CD4-positive, alpha-beta T cell (primary cell): ENCODE measurements at regions not wholly inside any gene's neighbourhood (a gene's known extent, or its start where the extent isn't known, plus 50 kb on each side); places are given as distances from the start of the nearest gene placed in this dataset.
"Not testable (repeated sequence)": the region's sequence is repeated elsewhere in the genome, so short reads cannot be mapped to it uniquely, and the experiment has no call there.

ENCODE experiments used
- ATAC-seq: fragments of 200-7000 bp; cut with Tn5 transposase; one replicate; pipeline ENCODE4 v1.10.0; 2022; ENCODE audit warnings: mild to moderate bottlenecking; ENCODE audit not compliant: poor library complexity
- CTCF ChIA-PET: fragments of 350-600 bp; sonication (Branson Sonifier 250); formaldehyde crosslinking; loops from one replicate; lab custom pipeline; 2021; ENCODE audit warnings: antibody characterized with exemption, inconsistent platforms; lab: Charles Lee
- POLR2A ChIA-PET: fragments of 350-600 bp; sonication (Branson Sonifier 250); formaldehyde crosslinking; loops from one replicate; lab custom pipeline; 2021; ENCODE audit warnings: antibody characterized with exemption, inconsistent platforms; lab: Charles Lee
- DNase-seq, 14 experiments: peaks; one replicate each; pipeline ENCODE4 v3.0.0-alpha.2; 2013 to 2020; ENCODE audit warnings: mixed read lengths in 2 of 14
- H3K27ac ChIP-seq, 2 donors: one replicate each; pipeline versions ENCODE4 v1.5.1 to v1.7.0; 2013; ENCODE audit warnings: low read length in 2 of 2, low read depth in 1 of 2, mild to moderate bottlenecking in 1 of 2
- H3K27me3 ChIP-seq, 2 experiments: 1 replicate in 1 of 2; 2 replicates in 1 of 2; pipeline versions ENCODE4 v1.6.1 to v1.7.0; 2013; ENCODE audit warnings: low read length in 2 of 2, control low read depth in 1 of 2, mild to moderate bottlenecking in 1 of 2, moderate library complexity in 1 of 2; ENCODE audit not compliant: insufficient read depth in 2 of 2, control insufficient read depth in 1 of 2
- H3K36me3 ChIP-seq: one replicate; pipeline ENCODE4 v1.6.1; 2013; ENCODE audit warnings: low read length, control low read depth; ENCODE audit not compliant: insufficient read depth
- H3K4me1 ChIP-seq: one replicate; pipeline ENCODE4 v1.6.1; 2013; ENCODE audit warnings: low read length, control low read depth; ENCODE audit not compliant: insufficient read depth
- H3K4me3 ChIP-seq: one replicate; pipeline ENCODE4 v1.5.1; 2013; ENCODE audit warnings: mild to moderate bottlenecking, low read length, moderate library complexity
- H3K9me3 ChIP-seq, 2 experiments: 1 replicate in 1 of 2; 2 replicates in 1 of 2; pipeline versions ENCODE4 v1.6.1 to v1.7.0; 2013; ENCODE audit warnings: low read length in 2 of 2, mild to moderate bottlenecking in 2 of 2, control low read depth in 1 of 2, moderate library complexity in 1 of 2; ENCODE audit not compliant: control insufficient read depth in 1 of 2, insufficient read depth in 1 of 2
- H3K27ac Mint-ChIP-seq: one replicate; pipeline ENCODE4 v1.8.0; 2020; ENCODE audit warnings: mixed read lengths
- H3K27me3 Mint-ChIP-seq: one replicate; pipeline ENCODE4 v1.8.0; 2021; ENCODE audit warnings: mixed read lengths
- H3K36me3 Mint-ChIP-seq: one replicate; pipeline ENCODE4 v1.8.0; 2021; ENCODE audit warnings: low read depth, mixed read lengths
- H3K4me1 Mint-ChIP-seq: one replicate; pipeline ENCODE4 v1.8.0; 2021; ENCODE audit warnings: low read depth, mixed read lengths
- H3K4me3 Mint-ChIP-seq: one replicate; pipeline ENCODE4 v1.8.0; 2020; ENCODE audit warnings: mild to moderate bottlenecking, mixed read lengths
- H3K9me3 Mint-ChIP-seq: one replicate; pipeline ENCODE4 v1.8.0; 2020; ENCODE audit warnings: mixed read lengths
- CTCF ChIP-seq: fragments of 200-600 bp; IDR thresholded peaks from one replicate; pipeline ENCODE4 v1.8.0; 2022; ENCODE audit warnings: antibody characterized with exemption, mild to moderate bottlenecking
- intact Hi-C, 2 experiments: fragments of 100-400 bp; cut with DNase I in 1 of 2; cut with micrococcal nuclease in 1 of 2; formaldehyde crosslinking; loops; one replicate each; pipeline versions ENCODE4 v1.15.1 to v1.9.0; 2023 to 2025; cut with DNase I, micrococcal nuclease

DNA sequence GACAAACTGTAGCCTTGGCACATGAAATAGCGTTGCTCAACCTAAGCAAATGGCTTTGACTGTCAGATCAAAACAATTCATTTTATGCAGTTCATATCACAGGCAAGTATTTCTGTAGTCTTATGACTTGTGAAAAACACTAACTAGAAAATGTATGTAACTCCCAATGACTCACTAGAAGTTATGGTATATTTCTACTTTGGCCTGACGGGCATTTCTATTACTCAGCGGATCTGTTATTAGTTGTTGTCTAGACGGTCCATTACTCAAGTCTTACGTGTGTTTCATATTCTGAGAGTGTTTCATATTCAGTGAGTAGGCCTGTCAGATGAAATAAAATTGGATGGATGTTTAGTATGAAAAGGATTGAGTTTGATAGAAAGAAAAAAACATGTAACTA lies 880.9 kb downstream of the PRIM2 start:
- Histone ChIP-seq H3K27ac (no peak overlapping the region), H3K9me3 (no peaks in the 10 kb centered on the region), H3K4me3 (no peak overlapping the region), H3K36me3 (no peaks in the 10 kb centered on the region), H3K27me3 (no peaks in the 10 kb centered on the region), H3K4me1 (no peaks in the 10 kb centered on the region)
- TF ChIP-seq CTCF = no peak
- H3K36me3 Mint-ChIP-seq = no peaks in the 10 kb centered on the region
- ChIA-PET CTCF (no interaction called here), POLR2A (no interaction called here)
- no peak overlapping the region for H3K4me3 Mint-ChIP-seq
- DNase-seq (no peak), ATAC-seq (no peak)
- intact Hi-C loops = no loop called here
- H3K9me3 Mint-ChIP-seq = peaks cover 3% of the 10 kb centered on the region
- H3K4me1 Mint-ChIP-seq = no peaks in the 10 kb centered on the region
- no peaks in the 10 kb centered on the region for H3K27me3 Mint-ChIP-seq
- no peak overlapping the region for H3K27ac Mint-ChIP-seq

DNA sequence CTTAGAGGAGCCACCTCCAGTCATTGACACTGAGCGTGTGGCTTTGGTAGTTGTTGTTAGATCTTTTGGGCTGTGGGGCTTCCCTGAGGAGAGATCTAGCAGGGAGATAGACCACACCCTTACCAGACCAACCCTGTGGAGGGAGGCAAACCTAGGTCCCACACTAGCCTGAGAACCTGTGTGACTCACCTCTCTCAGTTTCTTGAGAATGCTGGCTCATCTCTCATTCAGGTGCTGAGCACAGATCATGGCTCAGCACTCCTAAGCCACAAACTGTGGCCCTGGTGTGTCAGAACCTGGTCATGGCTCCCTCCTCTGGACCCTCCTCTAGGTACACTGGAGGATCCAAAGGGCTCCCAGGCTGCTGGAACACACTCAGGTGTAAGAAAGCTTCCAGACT lies 919.7 kb downstream of the PRIM2 start:
- H3K4me3 ChIP-seq, CTCF ChIA-PET, DNase-seq, H3K9me3 Mint-ChIP-seq, H3K4me3 Mint-ChIP-seq, H3K4me1 Mint-ChIP-seq, intact Hi-C loops, H3K4me1 ChIP-seq, H3K9me3 ChIP-seq, H3K27ac ChIP-seq, POLR2A ChIA-PET, H3K36me3 Mint-ChIP-seq, H3K36me3 ChIP-seq, H3K27me3 ChIP-seq, ATAC-seq, H3K27me3 Mint-ChIP-seq, H3K27ac Mint-ChIP-seq: not testable (repeated sequence)

DNA sequence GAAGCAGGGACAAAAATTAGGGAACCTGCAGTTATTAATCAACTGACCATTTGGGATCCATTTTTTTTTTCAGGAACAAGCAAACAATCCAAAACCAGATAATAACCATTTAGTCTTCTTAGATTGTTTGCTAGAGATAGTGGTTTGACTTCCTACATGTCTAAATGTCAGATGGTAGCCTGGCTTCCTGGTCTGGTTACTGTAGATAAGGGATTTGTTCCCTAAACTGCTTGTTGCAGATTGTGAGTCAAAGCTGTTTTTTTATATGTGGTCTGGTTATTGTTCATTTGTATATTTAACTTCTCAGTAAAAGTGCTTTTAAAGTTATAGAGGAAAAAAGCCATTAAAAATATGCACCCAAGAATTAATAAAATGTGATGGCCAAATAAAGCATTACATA lies 921.0 kb downstream of the PRIM2 start:
- POLR2A ChIA-PET, H3K27me3 Mint-ChIP-seq, H3K4me1 Mint-ChIP-seq, H3K36me3 Mint-ChIP-seq, H3K27ac Mint-ChIP-seq, H3K4me3 ChIP-seq, H3K9me3 ChIP-seq, intact Hi-C loops, ATAC-seq, DNase-seq, H3K4me3 Mint-ChIP-seq, CTCF ChIA-PET, H3K4me1 ChIP-seq, H3K36me3 ChIP-seq, H3K27me3 ChIP-seq, H3K9me3 Mint-ChIP-seq, H3K27ac ChIP-seq: not testable (repeated sequence)

DNA sequence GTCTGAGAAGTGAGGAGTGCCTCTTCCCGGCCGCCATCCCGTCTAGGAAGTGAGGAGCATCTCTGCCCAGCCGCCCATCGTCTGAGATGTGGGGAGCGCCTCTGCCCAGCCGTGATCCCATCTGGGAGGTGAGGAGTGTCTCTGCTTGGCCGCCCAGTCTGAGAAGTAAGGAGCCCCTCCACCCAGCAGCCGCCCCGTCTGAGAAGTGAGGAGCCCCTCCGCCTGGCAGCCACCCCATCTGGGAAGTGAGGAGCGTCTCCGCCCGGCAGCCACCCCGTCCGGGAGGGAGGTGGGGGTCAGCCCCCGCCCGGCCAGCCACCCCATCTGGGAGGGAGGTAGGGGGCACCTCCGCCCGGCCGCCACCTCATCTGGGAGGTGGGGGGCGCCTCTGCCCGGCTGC lies 940.2 kb downstream of the PRIM2 start:
- intact Hi-C loops, H3K36me3 ChIP-seq, H3K27ac ChIP-seq, H3K9me3 Mint-ChIP-seq, H3K27me3 Mint-ChIP-seq, H3K27ac Mint-ChIP-seq, POLR2A ChIA-PET, H3K4me1 Mint-ChIP-seq, CTCF ChIA-PET, H3K4me3 Mint-ChIP-seq, DNase-seq, H3K4me1 ChIP-seq, H3K4me3 ChIP-seq, H3K36me3 Mint-ChIP-seq, ATAC-seq, H3K27me3 ChIP-seq: not testable (repeated sequence)
- H3K9me3 ChIP-seq = peaks cover 3 to 11% of the 10 kb centered on the region in 2 experiments

DNA sequence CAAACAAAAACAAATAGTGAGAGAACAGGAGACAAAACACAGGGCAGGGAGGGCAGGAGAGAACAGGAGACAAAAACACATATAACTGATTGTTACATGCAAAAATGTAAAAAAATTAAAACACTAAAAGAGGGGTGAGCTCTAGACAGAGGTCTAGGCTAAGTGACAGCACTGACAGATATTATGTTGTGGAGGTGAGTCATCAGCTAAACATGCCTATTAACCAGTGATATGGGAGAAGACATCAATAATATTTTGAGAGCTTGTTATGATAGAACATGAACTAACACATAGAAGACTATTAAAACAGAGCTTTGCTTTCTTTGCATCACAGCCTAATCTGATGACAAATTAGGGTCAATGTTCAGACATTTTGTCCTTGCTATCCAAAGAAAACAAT lies 972.7 kb downstream of the PRIM2 start:
- no peak overlapping the region for H3K4me3 Mint-ChIP-seq
- TF ChIP-seq CTCF = no peak

DNA sequence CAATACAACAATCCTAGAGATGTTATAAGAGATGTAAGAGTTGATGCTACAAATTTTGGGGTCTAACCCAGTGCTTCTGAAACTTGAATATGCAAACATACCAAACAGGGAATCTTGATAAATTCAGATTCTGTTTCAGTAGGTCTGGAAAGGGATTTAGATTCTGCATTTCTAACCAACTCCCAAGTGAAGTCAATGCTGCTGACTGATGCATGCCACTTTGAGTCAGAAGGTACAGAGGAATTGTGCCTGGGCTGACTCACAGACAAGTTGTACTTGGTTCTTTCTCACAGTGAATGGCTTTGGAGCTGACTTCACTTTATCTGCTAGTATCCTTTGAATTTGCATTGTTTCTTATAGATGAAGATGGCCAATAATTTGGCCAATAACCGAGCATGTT lies 973.9 kb downstream of the PRIM2 start:
- H3K4me1 ChIP-seq, POLR2A ChIA-PET, H3K4me3 Mint-ChIP-seq, H3K36me3 ChIP-seq, intact Hi-C loops, DNase-seq, H3K27ac ChIP-seq, H3K4me3 ChIP-seq, H3K36me3 Mint-ChIP-seq, CTCF ChIA-PET, H3K9me3 Mint-ChIP-seq, H3K4me1 Mint-ChIP-seq, ATAC-seq, H3K27me3 ChIP-seq, H3K9me3 ChIP-seq, H3K27ac Mint-ChIP-seq, H3K27me3 Mint-ChIP-seq: not testable (repeated sequence)

More for the DNA sequence above, 972.7 kb downstream of the PRIM2 start:
- DNase-seq (no peak), ATAC-seq (no peak)
- Mint-ChIP-seq H3K4me1 (no peaks in the 10 kb centered on the region), H3K36me3 (no peaks in the 10 kb centered on the region), H3K9me3 (peaks cover 5% of the 10 kb centered on the region), H3K27me3 (no peaks in the 10 kb centered on the region), H3K27ac (no peak overlapping the region)
- Histone ChIP-seq H3K4me3 (no peak overlapping the region), H3K9me3 (no peaks in the 10 kb centered on the region), H3K27me3 (no peaks in the 10 kb centered on the region), H3K4me1 (no peaks in the 10 kb centered on the region), H3K27ac (no peak overlapping the region), H3K36me3 (no peaks in the 10 kb centered on the region)
- intact Hi-C loops = no loop called here
- ChIA-PET CTCF (no interaction called here), POLR2A (no interaction called here)
